HUES48 (cell line): ENCODE measurements at regions not wholly inside any gene's neighbourhood (a gene's known extent, or its start where the extent isn't known, plus 50 kb on each side); places are given as distances from the start of the nearest gene placed in this dataset.
"Not testable (repeated sequence)": the region's sequence is repeated elsewhere in the genome, so short reads cannot be mapped to it uniquely, and the experiment has no call there.

Experiments
- H3K27ac ChIP-seq: one replicate; pipeline ENCODE4 v1.7.0; 2013; ENCODE audit warnings: low read depth, low read length, inconsistent platforms
- H3K27me3 ChIP-seq: 2 replicates; pipeline ENCODE4 v1.6.1; 2013; ENCODE audit warnings: mild to moderate bottlenecking, low read length; ENCODE audit not compliant: control insufficient read depth, insufficient read depth
- H3K36me3 ChIP-seq: 2 replicates; pipeline ENCODE4 v1.6.1; 2013; ENCODE audit warnings: low read length; ENCODE audit not compliant: control insufficient read depth, insufficient read depth
- H3K4me1 ChIP-seq: 2 replicates; pipeline ENCODE4 v1.6.1; 2013; ENCODE audit warnings: mild to moderate bottlenecking, low read length; ENCODE audit not compliant: control insufficient read depth, insufficient read depth
- H3K4me3 ChIP-seq: 2 replicates; pipeline ENCODE4 v1.5.1; 2013; ENCODE audit warnings: mild to moderate bottlenecking, low read depth, low read length
- H3K9ac ChIP-seq: 2 replicates; pipeline ENCODE4 v1.6.1; 2013; ENCODE audit warnings: mild to moderate bottlenecking, low read depth, low read length, moderate library complexity
- H3K9me3 ChIP-seq: 2 replicates; pipeline ENCODE4 v1.6.1; 2013; ENCODE audit warnings: low read length; ENCODE audit not compliant: control insufficient read depth, insufficient read depth

- no peak overlapping the region for H3K4me3 ChIP-seq
- no peaks in the 10 kb centered on the region for H3K36me3 ChIP-seq
- H3K27ac ChIP-seq, result no peak overlapping the region
- no peaks in the 10 kb centered on the region; the same call in 1 of the 2 replicates for H3K4me1 ChIP-seq
- H3K27me3 ChIP-seq, result no peaks in the 10 kb centered on the region
- H3K9me3 ChIP-seq, result no peaks in the 10 kb centered on the region
- H3K9ac ChIP-seq, result no peak overlapping the region
These were observed 603.8 kb downstream of the IQCM start for GRCh38 chr4:149211876-149212275.

GRCh38 chr4:149203256-149204001, 612.2 kb downstream of the IQCM start:
- no peaks in the 10 kb centered on the region for H3K27me3 ChIP-seq
- H3K27ac ChIP-seq, result no peak overlapping the region
- H3K36me3 ChIP-seq, result no peaks in the 10 kb centered on the region
- H3K9ac ChIP-seq, result no peak overlapping the region
- H3K9me3 ChIP-seq, result no peaks in the 10 kb centered on the region
- H3K4me3 ChIP-seq, result no peak overlapping the region
- H3K4me1 ChIP-seq, result no peaks in the 10 kb centered on the region

DNA sequence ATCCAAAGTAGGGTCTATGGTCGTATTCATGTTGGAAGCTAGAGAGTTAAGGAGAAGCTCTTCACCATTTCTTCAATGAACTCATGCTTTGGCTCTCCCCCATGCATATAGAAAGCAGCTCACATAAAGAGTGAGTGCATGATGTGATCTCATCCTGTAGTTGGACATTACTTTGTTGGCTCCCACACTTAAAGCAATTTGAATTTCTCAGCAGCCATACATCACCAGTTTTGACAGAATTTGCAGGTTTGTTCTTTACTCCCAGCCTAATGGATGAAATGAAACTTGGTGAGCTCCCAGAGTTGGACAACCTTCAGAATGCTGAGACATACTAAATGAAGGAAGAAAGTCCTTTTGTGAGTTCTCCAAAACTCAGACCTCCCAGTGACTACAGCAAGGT, 613.5 kb downstream of the IQCM start:
- no peak overlapping the region for H3K4me3 ChIP-seq

GRCh38 chr4:149199594-149199993, 616.0 kb downstream of the IQCM start:
- Histone ChIP-seq H3K36me3 (no peaks in the 10 kb centered on the region), H3K27me3 (no peaks in the 10 kb centered on the region), H3K4me1 (no peaks in the 10 kb centered on the region), H3K9ac (no peak overlapping the region), H3K4me3 (no peak overlapping the region), H3K9me3 (no peaks in the 10 kb centered on the region), H3K27ac (no peak overlapping the region)

More for the DNA sequence above, 613.5 kb downstream of the IQCM start:
- Histone ChIP-seq H3K4me1 (no peaks in the 10 kb centered on the region), H3K27ac (no peak overlapping the region), H3K9me3 (no peaks in the 10 kb centered on the region), H3K36me3 (no peaks in the 10 kb centered on the region), H3K9ac (no peak overlapping the region), H3K27me3 (no peaks in the 10 kb centered on the region)

DNA sequence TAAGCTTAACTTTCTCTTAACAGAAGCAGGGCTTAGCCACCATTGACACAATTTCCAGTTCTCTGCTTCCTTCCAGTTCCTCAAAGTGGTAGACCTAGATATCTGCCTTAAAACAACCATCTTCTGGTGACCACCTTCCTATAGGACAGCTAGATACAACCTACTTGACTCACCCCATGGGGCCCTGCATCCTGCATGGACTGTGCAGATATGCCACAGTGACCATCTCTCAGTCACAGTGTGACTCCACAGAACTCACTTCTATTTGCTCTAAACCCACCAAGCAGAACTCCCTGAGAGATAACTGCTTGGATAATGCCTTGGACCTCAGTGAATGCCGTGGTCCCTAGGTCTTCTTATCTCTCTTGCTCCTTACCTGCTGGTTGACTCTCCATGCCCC, 621.6 kb downstream of the IQCM start:
- no peaks in the 10 kb centered on the region for H3K36me3 ChIP-seq
- H3K4me1 ChIP-seq, result no peaks in the 10 kb centered on the region
- no peaks in the 10 kb centered on the region for H3K9me3 ChIP-seq
- no peak overlapping the region for H3K27ac ChIP-seq
- H3K27me3 ChIP-seq, result no peaks in the 10 kb centered on the region
- no peak overlapping the region for H3K9ac ChIP-seq
- no peak overlapping the region for H3K4me3 ChIP-seq

DNA sequence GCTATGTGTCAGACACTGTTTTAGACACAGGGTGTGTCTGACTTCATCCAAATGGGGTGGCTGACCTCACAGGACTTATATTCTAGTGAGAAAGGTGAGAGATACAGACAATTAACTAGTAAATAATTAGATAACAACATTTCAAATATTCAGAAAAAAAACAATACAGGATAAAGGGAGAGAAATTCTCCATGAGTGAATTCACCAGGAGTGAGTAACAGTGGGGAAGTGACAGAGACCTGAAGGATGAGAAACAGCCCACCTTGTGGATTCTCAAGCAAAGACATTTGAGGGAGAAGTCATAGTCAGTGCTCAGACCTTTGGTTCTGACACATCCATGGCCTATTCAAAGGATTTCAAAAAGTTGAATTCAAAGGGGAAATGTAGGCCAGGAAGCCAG, 627.9 kb downstream of the IQCM start:
- Histone ChIP-seq H3K36me3 (no peaks in the 10 kb centered on the region), H3K9me3 (no peaks in the 10 kb centered on the region), H3K4me3 (no peak overlapping the region), H3K27me3 (no peaks in the 10 kb centered on the region), H3K27ac (no peak overlapping the region), H3K9ac (no peak overlapping the region), H3K4me1 (peaks cover 7% of the 10 kb centered on the region)

DNA sequence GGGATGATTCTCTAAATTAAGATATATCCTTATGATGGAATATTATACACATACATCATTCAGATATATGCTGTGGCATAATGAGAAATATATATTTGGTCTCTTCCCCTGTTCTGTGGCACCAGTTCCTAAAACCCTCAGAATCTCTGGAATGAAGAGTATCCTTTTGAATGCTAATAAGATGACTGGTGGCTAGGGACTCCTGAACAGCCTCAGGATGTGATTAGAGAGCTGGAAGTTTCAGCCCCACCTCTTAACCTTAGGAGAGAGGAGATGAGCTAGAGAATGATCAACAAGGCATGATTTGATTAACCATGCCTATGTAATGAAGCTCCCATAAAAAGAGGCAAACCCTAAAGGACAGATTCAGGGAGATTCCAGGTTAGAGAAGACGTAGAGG, 632.0 kb downstream of the IQCM start:
- H3K36me3 ChIP-seq, result no peaks in the 10 kb centered on the region
- no peak overlapping the region for H3K9ac ChIP-seq
- no peaks in the 10 kb centered on the region for H3K9me3 ChIP-seq
- H3K4me1 ChIP-seq, result peaks cover 7% of the 10 kb centered on the region
- no peak overlapping the region for H3K4me3 ChIP-seq
- no peaks in the 10 kb centered on the region for H3K27me3 ChIP-seq
- no peak overlapping the region for H3K27ac ChIP-seq

- H3K9ac ChIP-seq, H3K9me3 ChIP-seq, H3K36me3 ChIP-seq, H3K4me3 ChIP-seq, H3K27me3 ChIP-seq, H3K4me1 ChIP-seq, H3K27ac ChIP-seq: not testable (repeated sequence)
These were observed 634.2 kb downstream of the IQCM start for GRCh38 chr4:149181459-149181858.

GRCh38 chr4:149176039-149176438, 639.6 kb downstream of the IQCM start:
- Histone ChIP-seq H3K27me3 (no peaks in the 10 kb centered on the region), H3K27ac (no peak overlapping the region), H3K9ac (no peak overlapping the region), H3K4me3 (no peak overlapping the region), H3K9me3 (no peaks in the 10 kb centered on the region), H3K36me3 (no peaks in the 10 kb centered on the region), H3K4me1 (no peaks in the 10 kb centered on the region)

DNA sequence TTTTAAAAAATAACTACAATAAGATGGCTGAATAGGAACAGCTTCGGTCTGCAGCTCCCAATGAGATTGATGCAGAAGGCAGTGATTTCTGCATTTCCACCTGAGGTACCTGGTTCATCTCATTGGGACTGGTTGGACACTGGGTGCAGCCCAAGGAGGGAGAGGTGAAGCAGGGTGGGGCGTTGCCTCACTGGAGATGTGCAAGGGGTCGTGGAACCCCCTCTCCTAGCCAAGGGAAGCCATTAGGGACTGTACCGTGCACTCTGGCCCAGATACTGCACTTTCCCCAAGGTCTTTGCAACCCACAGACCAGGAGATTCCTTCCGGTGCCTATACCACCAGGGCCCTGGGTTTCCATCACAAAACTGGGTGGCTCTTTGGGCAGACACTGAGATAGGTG, 640.1 kb downstream of the IQCM start:
- H3K36me3 ChIP-seq, result no peaks in the 10 kb centered on the region
- no peak overlapping the region for H3K9ac ChIP-seq
- no peaks in the 10 kb centered on the region for H3K4me1 ChIP-seq
- H3K27me3 ChIP-seq, result no peaks in the 10 kb centered on the region
- no peaks in the 10 kb centered on the region for H3K9me3 ChIP-seq
- H3K27ac ChIP-seq, result no peak overlapping the region
- H3K4me3 ChIP-seq, result no peak overlapping the region

DNA sequence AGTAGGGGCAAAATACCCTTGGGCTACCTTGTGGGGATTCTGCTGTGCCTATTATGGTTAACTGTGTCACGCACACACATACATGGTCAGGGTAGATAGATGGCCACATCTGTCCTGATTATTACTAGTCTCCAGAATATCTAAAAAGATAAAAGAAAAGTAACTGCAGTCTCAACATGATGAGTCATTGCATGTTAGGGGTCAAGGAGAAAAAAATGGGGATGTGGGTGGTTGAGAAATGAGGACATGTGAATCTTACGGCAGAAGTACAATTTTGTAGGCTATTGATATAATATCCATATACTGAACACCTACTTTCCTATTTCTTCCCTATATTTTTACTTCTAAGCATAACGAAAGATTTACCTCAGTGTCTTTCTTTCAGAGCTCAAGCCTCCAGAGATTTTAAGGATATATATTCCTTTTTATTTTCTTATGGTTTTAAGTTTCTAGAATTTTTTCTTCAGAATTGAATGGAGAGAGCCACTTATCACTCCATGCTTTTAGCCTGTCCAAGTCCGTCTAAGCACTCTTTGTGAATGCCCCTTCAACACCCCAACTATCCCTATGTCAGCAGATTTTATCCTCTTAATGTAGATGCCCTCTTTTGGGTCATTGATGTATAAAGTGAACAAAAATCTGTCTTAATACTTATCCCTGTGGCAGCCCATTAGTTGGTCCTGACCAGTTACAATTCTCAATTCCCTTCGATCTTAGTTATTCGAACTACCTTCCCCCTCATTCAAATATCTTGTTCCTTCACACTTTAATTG, 642.2 kb downstream of the IQCM start:
- Histone ChIP-seq H3K4me3 (no peak overlapping the region), H3K9ac (no peak overlapping the region), H3K27ac (no peak overlapping the region), H3K27me3 (no peaks in the 10 kb centered on the region), H3K36me3 (no peaks in the 10 kb centered on the region), H3K9me3 (no peaks in the 10 kb centered on the region), H3K4me1 (no peaks in the 10 kb centered on the region)
